CD4-positive, CD25-positive, alpha-beta regulatory T cell (primary cell): ENCODE measurements at regions not wholly inside any gene's neighbourhood (a gene's known extent, or its start where the extent isn't known, plus 50 kb on each side); places are given as distances from the start of the nearest gene placed in this dataset.
"Not testable (repeated sequence)": the region's sequence is repeated elsewhere in the genome, so short reads cannot be mapped to it uniquely, and the experiment has no call there.

ENCODE experiments used
- ATAC-seq, 2 donors: fragments of 150-1000 bp; cut with Tn5 transposase; one replicate each; pipeline ENCODE4 v1.10.0; 2021; ENCODE audit warnings: low read depth in 2 of 2, moderate number of reproducible peaks in 2 of 2, moderate library complexity in 1 of 2
- DNase-seq, 3 donors: peaks; one replicate each; pipeline versions ENCODE4 v3.0.0 to v3.0.0-alpha.2; 2012 to 2022; ENCODE audit warnings: mixed read lengths in 1 of 3
- H3K27ac ChIP-seq: one replicate; pipeline ENCODE4 v1.7.0; 2013; ENCODE audit warnings: mild to moderate bottlenecking, low read length; ENCODE audit not compliant: insufficient read depth, poor library complexity, severe bottlenecking
- H3K27me3 ChIP-seq: one replicate; pipeline ENCODE4 v1.7.0; 2013; ENCODE audit warnings: low read length; ENCODE audit not compliant: control insufficient read depth, insufficient read depth
- H3K36me3 ChIP-seq: one replicate; pipeline ENCODE4 v1.7.0; 2013; ENCODE audit warnings: mild to moderate bottlenecking, low read length, moderate library complexity; ENCODE audit not compliant: control insufficient read depth, insufficient read depth
- H3K4me1 ChIP-seq: 2 replicates; pipeline ENCODE4 v1.7.0; 2013; ENCODE audit warnings: mild to moderate bottlenecking, low read length; ENCODE audit not compliant: insufficient read depth, control insufficient read depth, poor library complexity, severe bottlenecking
- H3K4me3 ChIP-seq: one replicate; pipeline ENCODE4 v1.7.0; 2013; ENCODE audit warnings: low read depth, mild to moderate bottlenecking, low read length, moderate library complexity
- H3K9me3 ChIP-seq, 2 experiments: 1 replicate in 1 of 2; 2 replicates in 1 of 2; pipeline ENCODE4 v1.7.0; 2013; ENCODE audit warnings: low read length in 2 of 2, mild to moderate bottlenecking in 1 of 2, moderate library complexity in 1 of 2; ENCODE audit not compliant: control insufficient read depth in 2 of 2
- H3K27ac Mint-ChIP-seq, 3 donors: one replicate each; pipeline ENCODE4 v1.8.0; 2020 to 2022; ENCODE audit warnings: mild to moderate bottlenecking in 3 of 3, mixed read lengths in 3 of 3, moderate library complexity in 2 of 3
- H3K27me3 Mint-ChIP-seq: one replicate; pipeline ENCODE4 v1.8.0; 2022; ENCODE audit warnings: mild to moderate bottlenecking, mixed read lengths
- H3K36me3 Mint-ChIP-seq: one replicate; pipeline ENCODE4 v1.8.0; 2020; ENCODE audit warnings: mixed read lengths
- H3K4me1 Mint-ChIP-seq, 4 donors: one replicate each; pipeline ENCODE4 v1.8.0; 2020 to 2022; ENCODE audit warnings: mixed read lengths in 4 of 4, mild to moderate bottlenecking in 1 of 4
- H3K4me3 Mint-ChIP-seq, 4 donors: one replicate each; pipeline ENCODE4 v1.8.0; 2020 to 2022; ENCODE audit warnings: mild to moderate bottlenecking in 4 of 4, mixed read lengths in 4 of 4, moderate library complexity in 3 of 4
- H3K9me3 Mint-ChIP-seq, 7 donors: one replicate each; pipeline ENCODE4 v1.8.0; 2020 to 2022; ENCODE audit warnings: mixed read lengths in 7 of 7, mild to moderate bottlenecking in 3 of 7, moderate library complexity in 2 of 7

- no peak for DNase-seq
- H3K27ac ChIP-seq = no peak overlapping the region
- H3K27ac Mint-ChIP-seq = peak overlapping the region; percentile 24 to 94 (median 93)
Measured at GRCh38 chr10:33025910-33026309, 67.9 kb upstream of the ITGB1 start.

GRCh38 chr10:33025039-33025438 lies 67.0 kb upstream of the ITGB1 start:
- H3K4me1 Mint-ChIP-seq = peaks cover 14 to 59% (median 47%) of the 10 kb centered on the region in 4 donors
- Histone ChIP-seq H3K27ac (no peak overlapping the region), H3K27me3 (no peaks in the 10 kb centered on the region), H3K4me3 (no peak overlapping the region), H3K36me3 (no peaks in the 10 kb centered on the region), H3K9me3 (no peaks in the 10 kb centered on the region), H3K4me1 (peaks cover 27% of the 10 kb centered on the region)
- peaks cover 4% of the 10 kb centered on the region for H3K36me3 Mint-ChIP-seq
- ATAC-seq (no peak), DNase-seq (no peak)
- no peaks in the 10 kb centered on the region for H3K27me3 Mint-ChIP-seq
- H3K4me3 Mint-ChIP-seq = no peak overlapping the region
- peak overlapping the region; percentile 22 to 94 (median 59) for H3K27ac Mint-ChIP-seq
- peaks cover 0 to 3% (median under 1%) of the 10 kb centered on the region in 7 donors for H3K9me3 Mint-ChIP-seq

More at GRCh38 chr10:33025910-33026309, 67.9 kb upstream of the ITGB1 start:
- Histone ChIP-seq H3K9me3 (no peaks in the 10 kb centered on the region), H3K27me3 (no peaks in the 10 kb centered on the region), H3K36me3 (no peaks in the 10 kb centered on the region), H3K4me3 (no peak overlapping the region), H3K4me1 (peaks cover 31% of the 10 kb centered on the region)
- peaks cover 0 to 3% (median 0%) of the 10 kb centered on the region in 7 donors for H3K9me3 Mint-ChIP-seq
- H3K36me3 Mint-ChIP-seq = peaks cover 4% of the 10 kb centered on the region
- H3K4me1 Mint-ChIP-seq = peaks cover 14 to 60% (median 47%) of the 10 kb centered on the region in 4 donors
- H3K4me3 Mint-ChIP-seq = peak overlapping the region in 1 of 4 donors; percentile 12
- no peaks in the 10 kb centered on the region for H3K27me3 Mint-ChIP-seq
- no peak for ATAC-seq

- no peaks in the 10 kb centered on the region for H3K27me3 Mint-ChIP-seq
- no peak for DNase-seq
- Histone ChIP-seq H3K4me3 (no peak overlapping the region), H3K27ac (no peak overlapping the region), H3K9me3 (no peaks in the 10 kb centered on the region), H3K27me3 (no peaks in the 10 kb centered on the region), H3K36me3 (no peaks in the 10 kb centered on the region), H3K4me1 (peaks cover 11% of the 10 kb centered on the region)
- H3K9me3 Mint-ChIP-seq = peaks cover 0 to 5% (median 0%) of the 10 kb centered on the region in 7 donors
- H3K36me3 Mint-ChIP-seq = peaks cover 4% of the 10 kb centered on the region
- peaks cover 7 to 49% (median 34%) of the 10 kb centered on the region in 4 donors for H3K4me1 Mint-ChIP-seq
- peak overlapping the region in 1 of 3 donors; percentile 26 for H3K27ac Mint-ChIP-seq
- H3K4me3 Mint-ChIP-seq = no peak overlapping the region
- no peak for ATAC-seq
Measured at GRCh38 chr10:33022691-33023090, 64.7 kb upstream of the ITGB1 start.

GRCh38 chr10:33022090-33022489 lies 64.1 kb upstream of the ITGB1 start:
- Mint-ChIP-seq H3K27ac (peak overlapping the region in 1 of 3 donors; percentile 24), H3K9me3 (peaks cover 0 to 5% (median 0%) of the 10 kb centered on the region in 7 donors), H3K4me1 (peaks cover 7 to 43% (median 29%) of the 10 kb centered on the region in 4 donors), H3K4me3 (no peak overlapping the region), H3K27me3 (no peaks in the 10 kb centered on the region), H3K36me3 (peaks cover 4% of the 10 kb centered on the region)
- Histone ChIP-seq H3K9me3 (no peaks in the 10 kb centered on the region), H3K4me3 (no peak overlapping the region), H3K27ac (no peak overlapping the region), H3K36me3 (no peaks in the 10 kb centered on the region), H3K27me3 (no peaks in the 10 kb centered on the region), H3K4me1 (peaks cover 5% of the 10 kb centered on the region)
- no peak for ATAC-seq
- DNase-seq = no peak

GRCh38 chr10:33016988-33017387 lies 59.0 kb upstream of the ITGB1 start:
- no peaks in the 10 kb centered on the region for H3K27me3 Mint-ChIP-seq
- Histone ChIP-seq H3K4me3 (no peak overlapping the region), H3K36me3 (no peaks in the 10 kb centered on the region), H3K9me3 (no peaks in the 10 kb centered on the region), H3K27ac (no peak overlapping the region), H3K27me3 (no peaks in the 10 kb centered on the region), H3K4me1 (no peaks in the 10 kb centered on the region)
- DNase-seq (no peak), ATAC-seq (no peak)
- no peak overlapping the region for H3K4me3 Mint-ChIP-seq
- peaks cover 4% of the 10 kb centered on the region for H3K36me3 Mint-ChIP-seq
- peaks cover 0 to 3% (median 0%) of the 10 kb centered on the region in 7 donors for H3K9me3 Mint-ChIP-seq
- H3K27ac Mint-ChIP-seq = no peak overlapping the region
- H3K4me1 Mint-ChIP-seq = peaks cover 0 to 18% (median 13%) of the 10 kb centered on the region in 4 donors

GRCh38 chr10:33015761-33016547 lies 57.9 kb upstream of the ITGB1 start:
- peaks cover 0 to 28% (median 20%) of the 10 kb centered on the region in 4 donors for H3K4me1 Mint-ChIP-seq

GRCh38 chr10:33013331-33013730 lies 55.3 kb upstream of the ITGB1 start:
- not testable (repeated sequence) for H3K27ac Mint-ChIP-seq, H3K27ac ChIP-seq, H3K4me3 Mint-ChIP-seq, H3K27me3 Mint-ChIP-seq, H3K27me3 ChIP-seq, DNase-seq, H3K9me3 ChIP-seq, H3K36me3 Mint-ChIP-seq, H3K9me3 Mint-ChIP-seq, H3K4me3 ChIP-seq, ATAC-seq, H3K36me3 ChIP-seq
- H3K4me1 ChIP-seq = peaks cover 30% of the 10 kb centered on the region
- H3K4me1 Mint-ChIP-seq = peaks cover 22 to 52% (median 41%) of the 10 kb centered on the region in 4 donors

More at GRCh38 chr10:33015761-33016547, 57.9 kb upstream of the ITGB1 start:
- H3K4me1 ChIP-seq = peaks cover 4% of the 10 kb centered on the region
- no peaks in the 10 kb centered on the region for H3K36me3 ChIP-seq
- H3K27me3 Mint-ChIP-seq = no peaks in the 10 kb centered on the region
- H3K4me3 Mint-ChIP-seq = no peak overlapping the region
- H3K9me3 Mint-ChIP-seq = peaks cover 0 to 3% (median 0%) of the 10 kb centered on the region in 7 donors
- H3K9me3 ChIP-seq = no peaks in the 10 kb centered on the region
- no peak for ATAC-seq
- no peak overlapping the region for H3K27ac ChIP-seq
- peak overlapping the region; percentile 27 to 76 (median 38) for H3K27ac Mint-ChIP-seq
- H3K4me3 ChIP-seq = no peak overlapping the region
- no peaks in the 10 kb centered on the region for H3K27me3 ChIP-seq
- DNase-seq = no peak
- H3K36me3 Mint-ChIP-seq = peaks cover under 1% of the 10 kb centered on the region
